HG02885 (cell line): ENCODE measurements at regions not wholly inside any gene's neighbourhood (a gene's known extent, or its start where the extent isn't known, plus 50 kb on each side); places are given as distances from the start of the nearest gene placed in this dataset.

Source experiments
- ATAC-seq: cut with Tn5 transposase; IDR thresholded peaks from one replicate; pipeline ENCODE4 v1.9.1; 2021; ENCODE audit warnings: mild to moderate bottlenecking; ENCODE audit not compliant: unreplicated experiment, poor library complexity

DNA sequence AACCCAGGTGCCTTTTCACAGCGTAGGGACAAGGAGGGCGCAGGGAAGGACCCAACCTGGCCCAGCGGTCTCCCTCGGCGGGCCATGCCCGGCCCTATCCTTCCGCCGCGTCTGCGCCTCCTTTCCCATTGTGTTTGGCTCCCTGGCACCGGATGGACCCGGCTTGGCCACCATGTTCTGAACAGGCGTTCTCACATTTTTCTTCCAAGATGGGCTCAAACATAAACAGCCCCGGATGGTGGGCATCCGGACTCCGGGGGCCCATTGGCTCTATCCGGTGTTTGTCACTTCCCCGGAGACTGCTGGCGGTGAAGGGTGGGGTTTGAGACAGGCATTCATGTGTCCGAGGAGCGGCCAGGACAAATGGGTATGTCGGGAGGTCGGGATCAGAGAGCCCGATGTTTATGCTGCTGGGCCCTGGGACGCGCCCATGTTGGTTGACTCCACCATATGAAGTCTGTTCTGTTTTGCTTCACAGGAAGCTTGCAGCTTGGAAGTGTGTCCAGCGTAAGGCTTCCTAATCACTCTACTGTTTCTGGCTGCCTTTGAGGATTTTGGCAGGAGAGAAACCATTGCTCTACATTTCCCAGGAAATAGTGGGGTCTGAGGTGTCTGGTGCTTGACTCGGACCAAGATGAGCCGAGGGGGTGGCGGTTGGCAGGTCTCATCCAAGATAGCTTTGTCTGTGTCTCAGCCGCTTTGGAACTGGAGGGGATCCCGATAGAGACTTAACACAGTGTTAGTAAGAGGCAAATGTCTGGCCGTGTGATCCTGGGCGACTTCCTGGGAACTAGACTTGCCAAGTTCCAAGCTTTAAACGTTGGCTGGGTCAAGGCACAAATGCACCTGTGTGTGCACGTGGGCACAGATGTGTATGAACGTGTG, 188.3 kb downstream of the IRF8 start:
- no peak for ATAC-seq

DNA sequence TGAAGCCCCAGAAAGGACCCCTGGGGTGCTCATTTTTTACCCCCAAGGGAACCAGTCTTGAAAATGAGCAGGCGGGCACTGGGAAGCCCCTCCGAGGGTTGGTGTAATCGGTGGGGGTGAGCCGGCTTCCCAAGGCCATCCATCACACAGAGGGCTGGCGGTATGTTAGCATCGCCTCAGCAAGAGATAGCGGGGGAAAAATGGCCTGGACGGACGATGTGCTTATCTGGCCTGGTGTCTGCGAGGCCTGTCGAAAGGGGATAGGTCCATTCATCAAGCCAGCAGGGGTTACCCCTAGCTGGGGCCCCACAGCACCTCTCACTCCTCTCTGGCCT, 188.9 kb downstream of the IRF8 start:
- ATAC-seq: no peak

GRCh38 chr16:86088287-86088686, 189.3 kb downstream of the IRF8 start:
- ATAC-seq: no peak

DNA sequence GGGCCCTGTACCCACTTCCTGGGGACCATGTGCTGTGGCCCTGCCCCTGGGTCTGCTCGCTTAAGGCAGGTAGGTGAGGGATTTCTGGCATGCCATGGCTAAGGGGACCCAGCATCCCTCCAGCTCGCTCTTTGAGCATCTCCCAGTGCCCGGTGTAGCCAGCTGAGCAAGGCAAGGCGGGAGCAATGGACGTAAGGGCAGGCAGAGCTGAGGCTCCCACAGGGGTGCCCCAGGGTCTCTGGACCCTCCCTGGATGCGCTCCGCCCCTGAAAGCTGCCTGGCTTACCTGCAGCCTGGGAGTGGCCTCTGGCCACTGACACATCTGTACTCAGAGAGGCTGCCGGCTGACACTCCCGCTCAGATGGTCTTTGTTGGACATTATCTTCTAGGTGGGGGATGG, 189.9 kb downstream of the IRF8 start:
- no peak for ATAC-seq

GRCh38 chr16:86089334-86089900, 190.5 kb downstream of the IRF8 start:
- no peak for ATAC-seq

GRCh38 chr16:86089991-86090390, 191.0 kb downstream of the IRF8 start:
- no peak for ATAC-seq

GRCh38 chr16:86090461-86091170, 191.7 kb downstream of the IRF8 start:
- ATAC-seq: no peak

- no peak for ATAC-seq
Observed at GRCh38 chr16:86091976-86092375, 193.0 kb downstream of the IRF8 start.

DNA sequence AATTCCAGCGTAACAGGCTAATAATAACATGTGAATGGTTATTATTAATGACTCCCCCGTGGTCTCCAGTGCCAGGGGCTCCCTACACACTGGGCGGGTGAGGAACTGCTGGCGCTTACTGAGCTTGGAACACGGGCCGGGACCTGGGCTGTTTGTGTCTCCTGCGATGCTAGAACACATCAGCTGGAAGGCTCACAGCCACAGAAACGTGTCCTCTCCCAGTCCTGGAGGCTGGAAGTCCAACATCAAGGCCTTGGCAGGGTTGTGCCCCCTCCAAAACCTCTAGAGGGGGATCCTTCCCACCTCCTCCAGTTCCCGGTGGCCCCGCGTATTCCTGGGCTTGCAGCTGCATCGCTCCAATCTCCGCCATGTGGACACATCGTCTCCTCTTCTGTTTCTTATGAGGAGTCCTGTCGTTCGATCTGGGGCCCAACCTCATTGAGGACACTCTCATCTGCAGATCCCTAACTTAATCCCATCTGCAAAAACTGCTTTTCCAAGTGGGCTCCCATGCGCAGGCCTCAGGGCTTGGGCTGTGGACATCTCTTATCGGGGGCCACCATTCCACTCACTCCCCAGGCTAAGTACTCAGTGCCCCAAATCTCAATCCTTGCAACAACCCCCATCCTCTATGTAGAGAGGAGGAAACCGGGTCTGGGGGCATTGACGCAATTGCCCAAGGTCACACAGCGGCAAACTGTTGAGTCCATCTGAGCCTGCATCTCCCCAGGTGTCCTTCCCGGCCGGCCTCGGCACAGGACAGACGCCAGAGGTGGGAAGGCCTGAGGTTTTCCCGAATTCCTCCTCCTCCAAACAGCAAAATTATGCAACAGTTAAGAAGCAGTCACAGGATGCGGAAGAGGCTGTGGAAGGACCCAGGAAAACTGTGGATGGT, 193.9 kb downstream of the IRF8 start:
- ATAC-seq: no peak

GRCh38 chr16:86093801-86094750, 195.1 kb downstream of the IRF8 start:
- ATAC-seq: no peak

- no peak for ATAC-seq
Observed at GRCh38 chr16:86095131-86095752, 196.3 kb downstream of the IRF8 start.

GRCh38 chr16:86095906-86096485, 197.0 kb downstream of the IRF8 start:
- ATAC-seq: no peak

- no peak for ATAC-seq
Observed at GRCh38 chr16:86096850-86097249, 197.9 kb downstream of the IRF8 start.

DNA sequence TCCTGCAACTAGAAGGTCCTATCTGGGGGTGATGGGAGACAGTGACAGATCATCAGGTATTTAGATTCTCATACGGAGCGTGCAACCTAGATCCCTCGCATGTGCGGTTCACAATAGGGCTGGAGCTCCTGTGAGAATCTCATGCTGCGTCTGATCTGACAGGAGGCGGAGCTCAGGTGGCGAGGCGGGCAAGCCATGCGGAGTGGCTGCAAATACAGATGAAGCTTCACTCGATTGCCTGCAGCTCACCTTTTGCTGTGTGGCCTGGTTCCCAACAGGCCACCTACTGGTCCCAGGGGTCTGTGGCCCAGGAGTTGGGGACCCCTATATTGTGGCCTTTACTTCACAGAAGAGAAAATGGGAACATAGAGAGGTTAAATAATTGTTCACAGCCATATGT, 200.4 kb downstream of the IRF8 start:
- no peak for ATAC-seq

- no peak for ATAC-seq
Observed at GRCh38 chr16:86100205-86101136, 201.5 kb downstream of the IRF8 start.

DNA sequence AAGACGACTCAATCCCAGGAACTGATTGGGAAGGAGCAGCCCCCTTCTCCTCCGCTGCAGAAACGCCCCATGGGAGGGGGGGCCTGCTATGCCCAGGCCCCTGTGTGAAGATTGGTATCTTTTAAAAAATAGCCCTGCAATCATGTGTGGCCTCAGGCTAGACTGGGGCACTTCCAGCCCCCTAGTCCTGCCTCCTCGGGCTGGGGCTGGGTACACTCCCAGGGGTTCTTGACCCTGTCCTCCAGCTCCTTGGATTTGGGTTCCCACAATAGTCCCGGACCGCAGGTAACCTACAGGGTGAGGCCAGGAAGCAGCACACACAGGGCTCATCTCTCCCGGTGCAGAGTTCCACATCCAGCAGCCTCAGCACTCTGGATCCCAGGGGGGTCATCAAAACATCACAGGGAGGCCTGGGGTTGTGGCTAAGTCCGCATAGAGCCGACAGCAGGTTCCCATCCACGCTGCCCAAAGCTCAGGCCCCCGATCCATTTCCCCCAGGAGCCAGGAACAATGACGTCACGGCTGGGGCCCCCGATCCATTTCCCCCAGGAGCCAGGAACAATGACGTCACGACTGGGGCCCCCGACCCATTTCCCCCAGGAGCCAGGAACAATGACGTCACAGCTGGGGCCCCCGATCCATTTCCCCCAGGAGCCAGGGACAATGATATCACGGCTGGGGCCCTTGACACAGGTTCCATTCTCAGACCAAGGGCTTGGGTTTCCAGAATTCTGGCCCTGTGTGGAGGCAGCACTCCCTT, 202.4 kb downstream of the IRF8 start:
- no peak for ATAC-seq

DNA sequence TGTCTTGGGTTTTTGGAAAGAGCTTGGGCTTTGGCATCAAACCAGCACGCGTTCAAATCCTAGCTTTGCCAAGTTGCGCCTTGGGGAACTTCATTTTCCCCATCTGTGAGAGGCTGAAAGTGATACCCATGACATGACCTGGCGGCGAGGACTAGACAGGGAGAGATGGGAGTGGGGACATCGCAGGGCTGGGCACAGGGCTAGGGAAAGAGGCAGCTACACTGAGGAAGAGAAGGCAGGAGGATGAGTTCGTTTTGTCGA, 202.9 kb downstream of the IRF8 start:
- ATAC-seq: no peak
